ENCODE measurements at regions not wholly inside any gene's neighbourhood (a gene's known extent, or its start where the extent isn't known, plus 50 kb on each side); places are given as distances from the start of the nearest gene placed in this dataset.

DNA sequence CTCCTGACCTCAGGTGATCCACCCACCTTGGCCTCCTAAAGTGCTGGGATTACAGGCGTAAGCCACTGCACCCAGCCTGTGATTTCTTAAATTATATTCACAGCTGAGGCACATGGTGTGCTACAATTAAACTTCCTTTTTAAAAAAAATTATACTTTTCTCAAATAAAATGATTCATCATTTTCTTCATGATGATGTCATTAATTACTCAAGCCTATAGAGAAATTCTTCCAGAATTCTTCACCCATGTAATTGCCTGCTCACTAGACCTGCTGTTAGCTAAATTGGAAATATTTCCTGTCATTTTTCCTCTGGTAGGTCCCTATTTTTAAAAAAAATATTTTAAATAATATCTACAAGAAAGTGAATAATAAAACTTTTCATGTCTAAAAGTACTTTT is 440.0 kb upstream of the ANO3 start:
- TF ChIP-seq, protein P1, sequence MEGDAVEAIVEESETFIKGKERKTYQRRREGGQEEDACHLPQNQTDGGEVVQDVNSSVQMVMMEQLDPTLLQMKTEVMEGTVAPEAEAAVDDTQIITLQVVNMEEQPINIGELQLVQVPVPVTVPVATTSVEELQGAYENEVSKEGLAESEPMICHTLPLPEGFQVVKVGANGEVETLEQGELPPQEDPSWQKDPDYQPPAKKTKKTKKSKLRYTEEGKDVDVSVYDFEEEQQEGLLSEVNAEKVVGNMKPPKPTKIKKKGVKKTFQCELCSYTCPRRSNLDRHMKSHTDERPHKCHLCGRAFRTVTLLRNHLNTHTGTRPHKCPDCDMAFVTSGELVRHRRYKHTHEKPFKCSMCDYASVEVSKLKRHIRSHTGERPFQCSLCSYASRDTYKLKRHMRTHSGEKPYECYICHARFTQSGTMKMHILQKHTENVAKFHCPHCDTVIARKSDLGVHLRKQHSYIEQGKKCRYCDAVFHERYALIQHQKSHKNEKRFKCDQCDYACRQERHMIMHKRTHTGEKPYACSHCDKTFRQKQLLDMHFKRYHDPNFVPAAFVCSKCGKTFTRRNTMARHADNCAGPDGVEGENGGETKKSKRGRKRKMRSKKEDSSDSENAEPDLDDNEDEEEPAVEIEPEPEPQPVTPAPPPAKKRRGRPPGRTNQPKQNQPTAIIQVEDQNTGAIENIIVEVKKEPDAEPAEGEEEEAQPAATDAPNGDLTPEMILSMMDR (IDR thresholded peaks at IDR 0.05), result no peak
- no peak for TF ChIP-seq POLR2A (IDR thresholded peaks at IDR 0.05)
